Endometrium (tissue), 2 donors: ENCODE measurements at regions not wholly inside any gene's neighbourhood (a gene's known extent, or its start where the extent isn't known, plus 50 kb on each side); places are given as distances from the start of the nearest gene placed in this dataset.

Experiments
- FAIRE-seq: peaks from 2 replicates; lab custom pipeline; 2012; peaks lifted over from hg19 to GRCh38; lab: Jason Lieb, UNC
- donor health status: control.
- donor health status: control.

DNA sequence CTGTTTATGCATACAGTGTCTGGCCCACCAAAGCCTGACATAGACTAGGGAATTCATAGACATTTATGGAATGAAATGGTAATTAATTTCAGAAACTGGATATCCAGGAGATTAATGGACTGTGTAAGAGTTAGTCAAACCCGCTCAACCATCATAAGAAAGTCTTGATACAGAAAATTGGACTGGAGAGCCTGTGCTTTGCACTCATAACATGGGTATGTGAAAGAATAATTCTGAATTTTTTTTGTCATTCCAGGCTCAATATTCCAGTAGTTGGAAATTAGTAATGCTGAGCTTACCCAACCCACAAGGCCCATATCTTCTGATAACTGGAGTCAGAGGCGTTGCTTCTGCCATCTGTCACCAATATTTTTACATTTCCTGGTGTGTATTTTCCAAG, 799.7 kb upstream of the IGFBP3 start:
- no peak for FAIRE-seq

DNA sequence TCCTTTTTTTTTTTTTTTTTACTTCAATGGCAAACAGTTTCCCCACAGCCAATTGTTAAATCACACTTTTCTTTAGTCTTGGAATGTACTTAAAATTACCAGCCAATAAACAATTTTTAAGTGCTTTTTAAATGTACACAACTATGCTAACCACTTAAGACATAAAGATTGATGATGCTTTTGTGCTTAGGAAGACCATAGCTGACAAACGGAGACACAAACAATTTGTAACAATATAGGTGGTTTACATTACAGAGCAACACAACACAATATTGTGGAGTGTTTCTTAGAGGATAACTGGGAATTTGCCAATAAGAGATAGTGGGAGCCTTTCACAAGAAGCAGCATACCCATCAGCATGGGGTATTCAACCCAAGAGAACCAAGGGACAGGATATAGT, 798.5 kb upstream of the IGFBP3 start:
- FAIRE-seq, result no peak

DNA sequence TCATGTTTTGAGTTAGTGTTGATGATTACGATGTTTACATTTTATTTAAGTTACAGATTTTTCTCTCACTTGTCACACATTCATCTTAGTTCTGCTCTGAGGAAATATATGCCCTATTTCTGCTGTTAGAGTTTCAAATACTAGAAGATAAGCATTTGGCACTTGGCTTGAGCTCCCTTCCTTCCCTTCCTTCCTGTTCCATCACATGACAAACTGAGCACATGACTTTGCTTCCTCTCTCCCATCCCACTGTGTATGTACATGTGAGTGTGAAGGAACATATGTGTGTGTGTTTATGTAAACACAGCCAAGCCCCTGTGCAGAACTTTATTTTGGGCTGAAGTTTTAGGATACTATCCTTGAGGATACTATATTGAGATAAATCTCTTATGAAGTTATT, 795.9 kb upstream of the IGFBP3 start:
- FAIRE-seq, result no peak

DNA sequence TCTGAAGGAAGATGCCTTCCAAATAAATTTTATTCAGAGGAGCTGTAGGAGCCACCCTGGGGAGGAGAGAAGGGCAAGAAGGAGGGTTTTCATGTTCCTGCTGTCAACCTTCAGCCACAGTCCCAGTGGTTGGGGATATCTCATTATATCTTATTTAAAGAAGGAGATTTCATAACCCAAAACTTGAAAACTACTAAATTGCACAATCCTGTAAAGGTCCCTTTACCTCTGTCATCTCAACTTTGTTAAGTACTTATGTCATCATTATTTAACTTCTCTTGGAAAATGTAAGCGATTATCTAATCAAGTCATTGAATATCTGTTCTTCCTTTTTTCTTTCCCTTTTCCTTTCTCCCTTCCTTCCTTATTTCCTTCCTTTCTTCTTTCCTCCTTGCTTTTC, 794.5 kb upstream of the IGFBP3 start:
- no peak for FAIRE-seq

DNA sequence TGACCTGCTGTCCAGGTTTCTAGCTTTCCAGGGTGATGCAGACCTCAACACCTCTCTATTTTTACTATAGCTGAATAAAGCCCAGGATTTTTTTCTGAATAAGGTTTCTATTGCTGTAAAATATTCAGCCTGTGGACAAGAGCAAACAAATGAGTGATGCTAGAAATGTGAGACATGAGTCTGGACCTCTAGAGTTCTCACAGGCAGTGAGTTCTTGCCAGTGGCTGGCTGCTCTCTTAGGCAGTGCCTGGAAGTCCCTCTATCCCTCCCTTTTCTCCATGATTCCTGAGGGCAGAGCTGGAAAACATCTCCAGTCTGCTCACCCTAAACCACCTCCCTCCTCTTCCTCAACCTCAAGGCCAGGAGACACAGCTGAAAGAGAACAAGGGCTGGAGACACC, 793.8 kb upstream of the IGFBP3 start:
- FAIRE-seq, result no peak

GRCh38 chr7:46713868-46714596, 793.0 kb upstream of the IGFBP3 start:
- FAIRE-seq, result no peak

DNA sequence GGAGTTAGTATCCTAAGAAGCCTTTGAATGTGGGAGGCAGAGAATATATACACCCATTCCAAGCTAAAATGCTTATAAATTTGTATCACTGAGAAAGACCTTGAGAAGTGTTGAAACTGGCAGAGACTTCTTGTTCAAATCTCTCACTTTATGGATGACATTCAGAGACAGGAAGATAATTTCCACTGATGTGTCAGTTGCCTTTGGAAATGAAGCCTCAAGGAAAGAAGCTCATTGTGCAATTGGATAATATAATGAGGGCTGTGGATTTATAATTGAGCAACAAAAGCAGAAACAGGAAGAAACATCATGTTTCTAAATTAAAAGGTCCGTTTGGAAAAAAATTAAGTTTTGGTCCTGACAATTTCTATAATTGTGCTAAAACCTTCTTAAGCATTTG, 789.9 kb upstream of the IGFBP3 start:
- FAIRE-seq, result no peak

DNA sequence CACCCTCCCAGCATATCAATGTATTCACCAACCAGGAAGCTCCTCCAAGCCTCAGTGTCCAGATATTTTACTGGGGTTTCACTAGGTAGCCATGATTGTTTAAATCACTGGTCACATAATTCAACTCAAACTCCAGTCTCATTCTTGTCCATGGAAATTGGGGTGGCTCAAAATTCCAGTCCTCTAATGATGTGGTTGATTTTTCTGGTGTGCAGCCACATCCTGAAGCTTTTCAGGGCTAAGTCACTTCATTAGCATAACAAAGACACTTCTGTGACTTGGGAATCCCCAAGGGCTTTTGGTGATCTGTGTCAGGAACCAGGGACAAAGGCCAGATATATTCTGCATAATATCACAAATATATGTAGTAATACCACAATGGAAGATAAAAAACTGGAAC, 786.9 kb upstream of the IGFBP3 start:
- FAIRE-seq, result no peak

DNA sequence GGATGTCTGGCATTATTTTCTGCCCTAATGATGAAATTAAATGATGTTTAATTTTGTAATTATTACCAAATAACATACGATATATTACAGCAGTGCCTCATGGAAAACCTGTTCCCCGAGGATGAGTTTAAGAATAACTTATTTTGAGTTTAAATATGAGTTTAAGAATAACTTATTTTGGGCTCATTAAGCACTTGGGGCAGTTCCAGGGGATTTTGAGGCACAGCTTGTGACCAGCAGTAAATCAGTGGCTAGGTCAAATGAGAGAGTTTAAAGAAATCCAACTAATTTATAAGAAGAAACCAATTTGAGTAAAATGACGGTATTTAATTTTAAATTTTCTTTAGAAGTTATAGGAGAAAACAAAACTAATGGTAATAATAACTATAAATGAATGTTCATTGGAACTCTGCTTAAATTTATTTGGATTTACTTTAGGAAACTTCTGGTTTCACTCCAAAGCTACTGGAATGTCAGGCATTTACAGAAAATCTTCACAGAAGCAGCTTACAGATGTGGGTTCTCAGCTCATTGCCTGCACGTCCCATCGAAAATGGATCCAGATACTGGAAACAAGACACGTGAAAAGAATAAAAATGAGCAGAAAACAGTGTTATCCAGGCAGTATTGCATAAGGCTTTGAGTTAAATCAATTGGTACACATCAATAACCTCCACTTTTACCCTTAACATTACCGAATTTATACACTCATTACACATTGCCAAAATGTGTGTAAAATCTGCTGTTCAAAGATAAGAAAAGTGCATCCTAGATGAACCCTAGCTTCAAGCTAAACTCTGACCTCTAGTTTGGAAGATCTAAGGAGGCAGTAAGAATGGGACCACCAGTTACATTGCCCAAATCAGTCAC, 784.5 kb upstream of the IGFBP3 start:
- peak; percentile 78 for FAIRE-seq

DNA sequence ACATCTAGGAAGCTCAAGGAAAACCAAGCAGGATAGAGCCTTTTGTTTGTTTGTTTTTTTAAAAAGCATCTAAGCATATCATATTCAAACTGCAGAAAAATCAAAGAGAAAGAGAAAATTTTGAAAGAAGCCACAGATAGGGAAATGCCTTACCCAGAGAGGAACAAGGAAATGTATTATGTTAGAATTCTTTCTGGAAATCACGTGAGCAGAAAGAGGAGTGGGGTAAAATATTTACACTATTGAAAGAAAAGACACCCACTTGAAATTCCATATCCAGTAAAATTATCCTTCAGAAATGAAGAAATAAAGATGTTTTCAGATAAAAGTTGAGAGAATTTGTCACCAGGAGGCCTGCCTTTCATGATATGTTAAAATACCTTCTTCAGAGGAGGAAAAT, 775.7 kb upstream of the IGFBP3 start:
- no peak for FAIRE-seq

GRCh38 chr7:46695051-46695708, 774.1 kb upstream of the IGFBP3 start:
- no peak for FAIRE-seq

- no peak for FAIRE-seq
These were observed 773.0 kb upstream of the IGFBP3 start for GRCh38 chr7:46694058-46694457.

- no peak for FAIRE-seq
These were observed 766.1 kb upstream of the IGFBP3 start for GRCh38 chr7:46687203-46687602.

DNA sequence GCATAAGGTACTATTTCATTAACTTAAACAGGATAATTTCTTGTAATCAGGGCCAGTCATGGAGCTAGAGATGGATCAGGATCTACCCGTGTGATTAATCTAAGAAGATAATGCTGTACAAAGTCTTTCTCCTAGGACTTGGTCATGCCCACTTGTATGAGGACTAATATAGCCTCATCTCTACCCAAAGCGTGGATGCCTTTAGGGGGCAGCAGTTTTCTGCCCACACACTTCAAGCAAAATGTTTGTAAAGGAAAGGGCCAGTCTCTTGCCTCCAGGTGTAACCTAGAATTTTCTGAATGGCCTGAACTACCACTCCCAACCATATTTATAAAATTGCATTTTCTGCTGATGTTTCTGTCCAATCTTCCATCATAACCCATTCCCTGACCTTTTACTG, 764.0 kb upstream of the IGFBP3 start:
- FAIRE-seq, result no peak

- no peak for FAIRE-seq
These were observed 762.0 kb upstream of the IGFBP3 start for GRCh38 chr7:46682836-46683624.

DNA sequence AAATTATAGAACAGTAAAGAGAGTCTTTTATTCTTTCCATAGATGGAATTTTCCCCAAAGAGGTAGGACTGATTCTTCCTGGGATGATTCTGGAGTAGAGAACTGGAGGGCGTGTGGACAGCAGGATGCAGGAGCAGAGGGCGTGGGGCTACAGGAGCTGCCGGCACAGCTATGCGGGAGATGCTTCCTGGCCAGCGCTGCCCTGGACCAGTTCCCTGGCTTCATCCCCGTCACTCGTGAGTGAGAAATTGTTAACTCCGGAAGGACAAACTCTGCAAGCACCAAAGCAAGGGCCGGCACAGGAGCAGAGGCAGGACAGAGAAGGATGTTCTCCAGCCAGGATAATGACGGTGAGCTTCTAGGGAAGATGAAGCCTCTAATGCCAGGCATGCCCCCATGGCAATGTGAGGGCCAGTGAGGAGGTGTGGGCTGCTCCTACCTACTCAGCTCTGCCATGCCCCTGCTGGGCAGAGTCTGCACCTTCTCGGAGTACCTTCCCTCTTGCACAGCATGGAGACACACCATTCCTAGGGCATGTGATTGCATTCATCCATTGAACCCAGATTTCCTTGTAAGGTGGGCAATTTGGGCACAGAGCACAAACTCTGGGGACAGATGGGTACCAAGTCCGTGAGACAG, 760.9 kb upstream of the IGFBP3 start:
- FAIRE-seq, result no peak

DNA sequence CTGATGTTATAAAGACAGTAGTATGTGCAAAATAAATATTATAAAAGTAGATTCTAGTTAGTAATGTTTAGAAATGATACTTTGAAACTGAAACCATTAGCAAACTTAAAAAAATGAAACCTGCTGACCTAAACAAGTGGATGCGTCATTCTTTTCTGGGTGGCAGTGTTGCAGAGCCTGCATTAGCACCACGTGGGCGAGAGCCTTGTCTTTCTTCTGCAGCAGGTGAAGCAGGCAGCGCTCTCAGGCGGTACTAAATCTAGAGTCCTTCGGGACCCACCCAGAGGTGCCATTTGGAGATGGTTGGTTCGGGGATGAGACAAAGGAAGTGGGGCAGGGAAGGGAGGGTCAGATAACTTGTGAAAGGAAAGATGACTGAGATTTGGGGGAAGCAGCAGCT, 759.1 kb upstream of the IGFBP3 start:
- FAIRE-seq, result no peak

- peak; percentile 4 for FAIRE-seq
These were observed 758.6 kb upstream of the IGFBP3 start for GRCh38 chr7:46679671-46680070.

- FAIRE-seq, result no peak
These were observed 757.3 kb upstream of the IGFBP3 start for GRCh38 chr7:46678421-46678820.

DNA sequence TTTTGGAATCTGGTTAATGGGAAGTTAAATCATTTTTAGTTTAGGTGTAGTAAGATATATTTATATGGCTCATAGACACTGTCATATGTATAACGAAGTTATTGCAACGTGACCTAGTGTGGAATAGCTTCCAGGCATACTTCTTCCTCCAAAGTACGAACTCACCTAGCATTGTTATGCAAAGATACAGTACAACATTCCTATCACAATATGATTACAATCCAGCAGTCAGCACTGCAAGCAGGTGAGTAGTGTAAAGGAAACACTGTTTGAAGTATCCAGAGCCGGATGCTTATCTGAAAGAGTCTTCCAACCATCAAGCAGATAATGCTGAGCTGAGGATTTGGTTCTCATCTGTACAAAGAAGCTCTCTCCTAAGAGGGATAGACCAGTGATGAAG, 754.4 kb upstream of the IGFBP3 start:
- FAIRE-seq, result no peak

- peak; percentile 64 for FAIRE-seq
These were observed 751.8 kb upstream of the IGFBP3 start for GRCh38 chr7:46672861-46673260.
